OCI-LY3 (cell line): ENCODE measurements at regions not wholly inside any gene's neighbourhood (a gene's known extent, or its start where the extent isn't known, plus 50 kb on each side); places are given as distances from the start of the nearest gene placed in this dataset.

ENCODE experiments used
- H2AFZ ChIP-seq: fragments of 200-600, 300-600 bp; shearing (Covaris generic); 2 replicates; pipeline ENCODE4 v1.6.0; 2014; ENCODE audit warnings: antibody characterized with exemption, low read depth, low read length
- H3K27ac ChIP-seq: fragments of 200-600, 300-600 bp; sonication (generic); 2 replicates; pipeline ENCODE4 v1.5.1; 2014; ENCODE audit warnings: mild to moderate bottlenecking, low read length, moderate library complexity, mixed read lengths
- H3K27me3 ChIP-seq: fragments of 200-600, 300-600 bp; sonication (generic); 2 replicates; pipeline ENCODE4 v1.6.1; 2014; ENCODE audit warnings: low read depth, low read length, mixed read lengths
- H3K36me3 ChIP-seq: fragments of 200-600, 300-600 bp; sonication (generic); replicated peaks from 2 replicates; pipeline ENCODE3; 2014; ENCODE audit warnings: low read depth, low read length, mixed read lengths
- H3K4me1 ChIP-seq: fragments of 300-600, 200-600 bp; sonication (generic); 2 replicates; pipeline ENCODE4 v1.6.1; 2014; ENCODE audit warnings: low read length, mixed read lengths
- H3K4me2 ChIP-seq: fragments of 200-600, 300-600 bp; sonication (generic); 2 replicates; pipeline ENCODE4 v1.6.1; 2014; ENCODE audit warnings: low read length, mixed read lengths
- H3K4me3 ChIP-seq: fragments of 300-600, 200-600 bp; sonication (generic); 2 replicates; pipeline ENCODE4 v1.5.1; 2014; ENCODE audit warnings: antibody characterized with exemption, mild to moderate bottlenecking, low read length, moderate library complexity
- H3K79me2 ChIP-seq: fragments of 300-600, 200-600 bp; shearing (Covaris generic); 2 replicates; pipeline ENCODE4 v1.6.1; 2014; ENCODE audit warnings: mild to moderate bottlenecking, low read length, mixed read lengths
- H3K9ac ChIP-seq: fragments of 300-600, 200-600 bp; shearing (Covaris generic); 2 replicates; pipeline ENCODE4 v1.6.0; 2014; ENCODE audit warnings: mild to moderate bottlenecking, low read length, moderate library complexity
- H3K9me3 ChIP-seq: fragments of 200-600, 300-600 bp; shearing (Covaris generic); 2 replicates; pipeline ENCODE4 v1.6.1; 2014; ENCODE audit warnings: low read length, mixed read lengths; ENCODE audit not compliant: insufficient read depth
- H4K20me1 ChIP-seq: fragments of 200-600, 300-600 bp; sonication (generic); 2 replicates; pipeline ENCODE4 v1.6.1; 2016; ENCODE audit warnings: low read length, mixed read lengths; ENCODE audit not compliant: insufficient read depth
- CTCF ChIP-seq: fragments of 200-600, 300-600 bp; sonication (generic); IDR thresholded peaks from 2 replicates; pipeline ENCODE4 v1.5.1; 2014; ENCODE audit warnings: antibody characterized with exemption, low read length, low read depth
- EZH2phosphoT487 ChIP-seq: fragments of 200-600 bp; shearing (Covaris generic); IDR thresholded peaks from 2 replicates; pipeline ENCODE4 v1.6.1; 2018; ENCODE audit warnings: antibody characterized with exemption, mixed run types, low read depth

- Histone ChIP-seq H3K27me3 (peaks cover 14% of the 10 kb centered on the region), H3K36me3 (no peaks in the 10 kb centered on the region), H3K79me2 (no peaks in the 10 kb centered on the region), H3K4me3 (no peak overlapping the region), H4K20me1 (no peaks in the 10 kb centered on the region), H2AFZ (no peak overlapping the region), H3K9me3 (no peaks in the 10 kb centered on the region), H3K27ac (no peak overlapping the region), H3K9ac (no peak overlapping the region), H3K4me1 (peaks cover 7% of the 10 kb centered on the region), H3K4me2 (no peak overlapping the region)
- TF ChIP-seq CTCF (no peak), EZH2phosphoT487 (no peak)
Measured at GRCh38 chr3:113142476-113142875, 68.9 kb upstream of the BOC start.

DNA sequence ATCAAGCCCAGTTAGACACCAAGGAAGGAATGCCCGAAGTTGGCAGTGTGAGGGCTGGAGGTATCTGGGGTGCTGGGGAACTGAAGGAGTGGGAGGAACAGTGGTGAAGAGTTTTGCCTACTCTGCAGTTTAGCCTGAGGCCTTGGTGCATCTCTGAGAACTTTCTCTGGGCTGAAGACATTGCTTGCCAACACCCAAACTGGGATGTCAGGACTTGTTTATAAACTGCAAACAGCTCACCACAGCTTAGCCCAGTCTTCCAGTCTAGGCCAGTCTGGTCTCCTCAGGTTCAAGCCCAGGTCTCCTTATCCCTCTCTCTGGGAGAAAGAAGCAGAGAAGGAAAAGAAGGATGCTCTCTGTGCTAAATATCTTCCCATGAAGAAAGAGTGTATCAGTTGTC, 68.0 kb upstream of the BOC start:
- H3K27ac ChIP-seq = no peak overlapping the region
- H3K79me2 ChIP-seq = no peaks in the 10 kb centered on the region
- H3K4me3 ChIP-seq = no peak overlapping the region
- no peak overlapping the region for H3K9ac ChIP-seq
- H3K27me3 ChIP-seq = peaks cover 14% of the 10 kb centered on the region
- H4K20me1 ChIP-seq = no peaks in the 10 kb centered on the region
- H2AFZ ChIP-seq = no peak overlapping the region
- no peaks in the 10 kb centered on the region for H3K36me3 ChIP-seq
- peaks cover 7% of the 10 kb centered on the region for H3K4me1 ChIP-seq
- H3K9me3 ChIP-seq = no peaks in the 10 kb centered on the region
- H3K4me2 ChIP-seq = no peak overlapping the region
- TF ChIP-seq EZH2phosphoT487 (no peak), CTCF (no peak)

DNA sequence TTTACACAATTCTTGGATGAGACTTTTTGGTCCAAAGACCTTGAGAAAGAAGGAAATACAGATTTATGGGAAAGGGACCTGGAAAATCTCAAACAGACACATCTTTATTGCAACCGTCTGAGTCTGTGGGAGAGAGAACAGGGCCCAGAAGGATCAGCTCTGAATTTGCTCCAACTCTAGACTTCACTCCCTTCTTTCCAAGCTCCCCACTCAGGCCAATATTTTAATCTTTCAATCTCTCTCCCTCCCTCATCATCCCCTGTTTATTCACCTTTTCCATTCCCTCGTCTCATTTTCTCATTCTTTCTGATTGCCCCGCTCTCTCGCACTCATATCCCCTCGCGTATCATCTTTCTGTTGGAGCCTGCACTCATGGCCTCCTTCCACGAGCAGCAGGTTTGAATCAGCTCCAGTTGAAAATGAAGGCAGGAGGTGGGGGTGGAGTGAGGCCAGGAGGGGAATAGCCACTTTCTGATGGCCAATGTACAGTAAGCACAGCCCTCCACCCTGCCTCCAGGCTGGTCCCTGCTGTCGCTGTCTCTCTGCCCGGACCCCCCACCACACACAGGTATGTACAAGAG, 63.6 kb upstream of the BOC start:
- Histone ChIP-seq H3K4me2 (no peak overlapping the region), H4K20me1 (no peaks in the 10 kb centered on the region), H3K27ac (no peak overlapping the region), H2AFZ (no peak overlapping the region), H3K4me3 (no peak overlapping the region), H3K9me3 (no peaks in the 10 kb centered on the region), H3K27me3 (peaks cover 14% of the 10 kb centered on the region), H3K9ac (no peak overlapping the region), H3K36me3 (no peaks in the 10 kb centered on the region), H3K4me1 (no peaks in the 10 kb centered on the region), H3K79me2 (no peaks in the 10 kb centered on the region)
- no peak for TF ChIP-seq EZH2phosphoT487

- H3K4me2 ChIP-seq = no peak overlapping the region
- H3K9me3 ChIP-seq = no peaks in the 10 kb centered on the region
- TF ChIP-seq CTCF = no peak
- no peak for TF ChIP-seq EZH2phosphoT487
- no peak overlapping the region for H3K4me3 ChIP-seq
- peaks cover 14% of the 10 kb centered on the region for H3K27me3 ChIP-seq
- no peaks in the 10 kb centered on the region for H3K36me3 ChIP-seq
- H4K20me1 ChIP-seq = no peaks in the 10 kb centered on the region
- no peak overlapping the region for H2AFZ ChIP-seq
- H3K4me1 ChIP-seq = peaks cover 3% of the 10 kb centered on the region
- H3K9ac ChIP-seq = no peak overlapping the region
- no peak overlapping the region for H3K27ac ChIP-seq
- H3K79me2 ChIP-seq = no peaks in the 10 kb centered on the region
Measured at GRCh38 chr3:113148284-113148683, 63.1 kb upstream of the BOC start.

DNA sequence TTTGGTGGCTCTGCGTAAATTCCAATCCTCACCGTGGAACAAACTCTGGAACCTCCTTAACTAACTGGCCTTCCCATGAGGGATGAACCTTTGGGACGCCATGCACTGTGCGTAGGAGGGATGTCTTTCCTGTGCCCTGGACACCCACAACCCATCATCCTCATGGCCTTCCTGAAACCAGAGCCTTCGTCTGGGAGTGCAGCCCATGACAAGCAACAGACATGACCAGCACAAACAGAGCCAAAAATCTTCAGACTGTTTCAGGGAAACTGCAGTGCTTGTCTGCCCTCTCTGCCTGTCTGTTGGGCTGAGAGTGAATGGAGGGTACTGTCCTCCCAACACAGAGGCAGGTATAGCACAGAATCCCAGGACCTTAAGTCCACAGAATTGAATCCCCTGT, 61.1 kb upstream of the BOC start:
- H3K9me3 ChIP-seq = no peaks in the 10 kb centered on the region
- H3K79me2 ChIP-seq = no peaks in the 10 kb centered on the region
- H4K20me1 ChIP-seq = no peaks in the 10 kb centered on the region
- H3K27ac ChIP-seq = no peak overlapping the region
- TF ChIP-seq EZH2phosphoT487 = no peak
- no peak for TF ChIP-seq CTCF
- H2AFZ ChIP-seq = no peak overlapping the region
- no peak overlapping the region for H3K4me3 ChIP-seq
- no peak overlapping the region for H3K9ac ChIP-seq
- peaks cover 5% of the 10 kb centered on the region; the same call in 1 of the 2 replicates for H3K27me3 ChIP-seq
- peaks cover 12% of the 10 kb centered on the region for H3K4me1 ChIP-seq
- H3K4me2 ChIP-seq = no peak overlapping the region
- H3K36me3 ChIP-seq = no peaks in the 10 kb centered on the region
